ENCODE measurements at regions not wholly inside any gene's neighbourhood (a gene's known extent, or its start where the extent isn't known, plus 50 kb on each side); places are given as distances from the start of the nearest gene placed in this dataset.

GRCh38 chr15:47610736-47611135, 106.6 kb upstream of the SEMA6D start:
- intact Hi-C loops (cut with DNase I): no loop called here

DNA sequence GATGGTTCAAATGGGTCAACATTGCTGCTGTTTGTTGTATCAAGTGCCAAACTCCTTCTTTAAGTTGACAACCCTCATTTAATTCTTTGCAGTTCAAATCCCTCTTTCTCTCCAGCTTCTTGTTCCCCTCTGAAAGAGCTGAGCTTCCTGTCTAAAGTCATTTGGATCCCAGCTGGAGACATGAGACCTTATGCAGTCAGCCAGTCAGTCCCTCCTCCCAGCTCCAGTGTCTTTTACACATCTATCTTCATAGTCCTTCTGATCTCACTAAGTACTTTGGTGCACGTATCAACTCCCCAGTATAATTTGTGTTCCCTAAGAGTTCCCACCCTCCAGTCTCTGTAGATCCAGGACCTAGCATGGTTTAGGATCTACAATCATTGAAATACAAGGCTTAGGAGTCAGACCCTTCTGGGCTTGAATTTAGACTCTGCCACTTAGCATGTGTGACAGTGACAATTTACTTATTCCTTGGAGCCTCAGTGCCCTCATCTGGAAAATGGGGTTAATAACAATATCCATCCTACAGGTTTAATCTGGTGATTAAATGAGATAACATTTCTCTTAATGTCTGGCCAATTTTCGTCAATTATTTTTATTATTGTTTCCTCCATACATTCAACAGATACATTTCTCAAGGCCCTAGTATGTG, 102.8 kb upstream of the SEMA6D start:
- intact Hi-C loops (cut with DNase I): no loop called here
- DNase-seq (ENCODE audit: low spot score): no peak

More at GRCh38 chr15:47610736-47611135, 106.6 kb upstream of the SEMA6D start:
- no peak for DNase-seq (ENCODE audit: low spot score)

GRCh38 chr15:47616876-47617275, 100.4 kb upstream of the SEMA6D start:
- no peak for DNase-seq (ENCODE audit: low spot score)
- intact Hi-C loops (cut with DNase I): no loop called here

- intact Hi-C loops (cut with DNase I): no loop called here
Observed at GRCh38 chr15:47618241-47618640, 99.1 kb upstream of the SEMA6D start.

DNA sequence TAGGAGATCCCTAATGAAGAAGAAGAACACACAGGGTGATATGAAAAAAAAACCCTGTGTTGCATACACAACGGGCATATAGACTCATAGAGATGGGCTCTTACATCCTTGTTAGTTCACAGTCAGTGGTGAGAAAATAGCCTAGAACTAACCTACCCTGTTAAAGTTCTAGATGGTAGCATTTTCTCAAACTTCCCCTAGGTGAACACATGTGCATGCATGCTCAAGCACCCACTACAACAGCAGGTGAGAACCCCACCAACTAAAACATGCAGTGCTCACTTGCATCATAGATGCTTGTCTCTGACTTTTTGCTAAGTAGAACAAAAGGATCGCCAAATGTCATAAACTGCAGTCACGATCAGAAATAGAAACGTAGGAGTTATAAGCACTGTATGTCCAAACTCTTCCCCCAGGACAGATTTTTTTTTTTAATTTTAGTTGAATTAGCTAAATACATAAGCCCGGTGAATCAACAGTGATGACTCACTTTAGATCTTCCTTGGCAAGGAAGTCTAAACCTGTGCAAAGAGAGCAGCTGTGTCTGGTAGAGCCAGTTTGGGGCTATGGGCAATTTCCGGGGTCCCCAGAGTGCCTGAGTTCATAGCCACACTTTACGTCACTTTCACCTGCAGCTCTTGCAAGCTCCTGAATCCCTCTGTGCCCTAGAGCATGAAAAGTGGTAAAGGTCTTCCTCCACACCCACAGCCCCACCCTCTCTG, 96.2 kb upstream of the SEMA6D start:
- intact Hi-C loops (cut with DNase I): no loop called here
- no peak for DNase-seq (ENCODE audit: low spot score)

More at GRCh38 chr15:47618241-47618640, 99.1 kb upstream of the SEMA6D start:
- no peak for DNase-seq (ENCODE audit: low spot score)

DNA sequence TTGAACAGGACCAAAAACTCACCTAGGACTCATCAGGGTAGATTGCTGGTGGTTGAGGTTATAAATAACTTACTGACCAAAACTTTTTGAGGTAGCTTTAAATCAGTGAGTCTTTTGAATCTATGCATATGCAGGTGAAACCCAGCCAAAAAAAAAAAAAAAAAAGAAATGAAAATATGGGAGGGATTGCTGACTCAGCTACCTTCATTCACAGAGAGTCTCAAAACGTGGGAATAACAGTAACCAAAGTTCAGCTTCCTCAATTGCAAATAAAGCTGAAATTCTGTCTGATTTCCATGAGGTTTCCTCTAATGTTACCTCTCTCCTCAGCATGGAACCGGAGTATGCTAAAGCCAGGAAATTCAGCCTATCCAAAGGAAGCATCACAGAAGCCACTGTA, 95.2 kb upstream of the SEMA6D start:
- intact Hi-C loops (cut with DNase I): no loop called here
- DNase-seq (ENCODE audit: low spot score): no peak

- intact Hi-C loops (cut with DNase I): no loop called here
- no peak for DNase-seq (ENCODE audit: low spot score)
Observed at GRCh38 chr15:47624503-47624902, 92.8 kb upstream of the SEMA6D start.

- no peak for DNase-seq (ENCODE audit: low spot score)
- intact Hi-C loops (cut with DNase I): no loop called here
Observed at GRCh38 chr15:47639042-47639441, 78.3 kb upstream of the SEMA6D start.

- intact Hi-C loops (cut with DNase I): no loop called here
- DNase-seq (ENCODE audit: low spot score): no peak
Observed at GRCh38 chr15:47640079-47640478, 77.2 kb upstream of the SEMA6D start.

DNA sequence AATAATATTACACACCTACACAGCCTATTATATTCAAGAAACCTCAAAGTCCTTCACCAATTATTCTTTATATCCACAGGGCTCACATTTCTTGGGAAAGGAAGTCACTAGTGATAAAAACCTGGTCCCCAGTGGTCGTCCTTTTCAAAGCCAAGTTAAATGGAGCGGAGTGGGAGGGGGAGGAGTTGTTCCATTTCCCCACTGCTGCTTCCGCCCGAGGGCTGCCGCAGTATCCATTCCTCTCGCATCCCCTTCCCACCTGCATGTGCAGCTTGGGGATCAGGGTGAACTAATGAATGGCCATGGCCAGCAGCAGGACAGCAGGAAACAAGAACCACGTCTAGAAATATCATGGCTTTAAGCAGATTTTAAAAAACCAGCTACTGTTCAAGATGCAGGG, 76.4 kb upstream of the SEMA6D start:
- intact Hi-C loops (cut with DNase I): no loop called here
- no peak for DNase-seq (ENCODE audit: low spot score)

DNA sequence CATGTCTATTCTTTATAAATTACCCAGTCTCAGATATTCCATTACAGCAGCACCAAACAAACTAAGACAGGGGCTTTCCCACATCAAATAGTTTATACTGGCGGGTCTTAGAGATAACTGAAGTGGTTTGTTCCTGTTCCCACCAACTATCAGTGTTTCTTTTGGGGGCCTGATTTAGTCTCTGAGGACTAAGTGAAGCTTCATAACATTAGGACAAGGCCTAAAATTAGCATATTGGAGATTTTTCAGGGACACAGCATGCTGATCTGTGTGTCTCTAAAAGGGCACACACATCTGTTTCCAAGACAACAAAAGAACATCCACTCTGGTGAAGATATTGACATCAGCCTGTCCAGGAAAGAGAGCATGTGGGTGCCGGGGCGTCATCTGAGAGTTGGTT, 72.6 kb upstream of the SEMA6D start:
- intact Hi-C loops (cut with DNase I): no loop called here
- DNase-seq (ENCODE audit: low spot score): no peak

DNA sequence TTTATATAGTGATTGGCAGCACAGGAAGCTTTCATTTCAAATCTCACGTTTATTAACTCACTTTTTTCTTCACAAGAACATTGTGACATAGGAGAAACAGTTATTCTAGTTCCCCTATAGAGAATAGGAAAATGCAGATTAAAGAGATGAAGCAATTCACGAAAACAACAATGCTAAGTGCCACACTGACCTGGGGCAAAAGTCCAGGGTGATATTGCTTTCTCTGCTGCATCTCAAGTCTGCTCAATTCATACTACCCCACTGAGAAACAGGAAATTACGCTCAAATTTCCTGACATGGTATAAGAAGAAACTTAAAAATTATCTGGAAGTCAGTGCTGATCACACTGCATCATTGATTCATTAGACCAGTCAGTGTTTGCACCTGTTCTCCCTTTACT, 66.7 kb upstream of the SEMA6D start:
- intact Hi-C loops (cut with DNase I): no loop called here
- no peak for DNase-seq (ENCODE audit: low spot score)

GRCh38 chr15:47652328-47652727, 65.0 kb upstream of the SEMA6D start:
- DNase-seq (ENCODE audit: low spot score): no peak
- intact Hi-C loops (cut with DNase I): no loop called here

- no peak for DNase-seq (ENCODE audit: low spot score)
- intact Hi-C loops (cut with DNase I): no loop called here
Observed at GRCh38 chr15:47652844-47653243, 64.5 kb upstream of the SEMA6D start.

GRCh38 chr15:47661661-47662180, 55.6 kb upstream of the SEMA6D start:
- intact Hi-C loops (cut with DNase I): no loop called here
- no peak for DNase-seq (ENCODE audit: low spot score)

DNA sequence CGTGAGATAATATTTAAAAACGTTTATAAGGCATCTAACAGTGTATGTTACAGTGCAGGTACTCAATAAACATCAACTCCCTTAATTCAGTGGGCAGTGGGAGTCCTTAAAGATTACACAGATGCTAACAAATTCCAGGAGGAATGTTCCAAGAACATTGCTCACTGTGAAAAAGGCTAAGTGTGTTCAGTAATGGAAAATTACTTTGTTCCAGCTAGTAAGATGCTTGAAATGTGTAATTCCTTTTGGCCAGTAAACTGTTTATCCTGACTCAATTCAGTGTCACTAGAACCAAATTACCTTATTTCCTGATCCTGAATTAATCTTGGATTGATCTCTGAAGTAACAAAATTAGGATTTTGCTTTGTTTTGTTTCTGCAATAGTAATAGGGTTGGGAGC, 54.2 kb upstream of the SEMA6D start:
- DNase-seq (ENCODE audit: low spot score): no peak
- intact Hi-C loops (cut with DNase I): no loop called here
